ENCODE measurements at regions not wholly inside any gene's neighbourhood (a gene's known extent, or its start where the extent isn't known, plus 50 kb on each side); places are given as distances from the start of the nearest gene placed in this dataset.

DNA sequence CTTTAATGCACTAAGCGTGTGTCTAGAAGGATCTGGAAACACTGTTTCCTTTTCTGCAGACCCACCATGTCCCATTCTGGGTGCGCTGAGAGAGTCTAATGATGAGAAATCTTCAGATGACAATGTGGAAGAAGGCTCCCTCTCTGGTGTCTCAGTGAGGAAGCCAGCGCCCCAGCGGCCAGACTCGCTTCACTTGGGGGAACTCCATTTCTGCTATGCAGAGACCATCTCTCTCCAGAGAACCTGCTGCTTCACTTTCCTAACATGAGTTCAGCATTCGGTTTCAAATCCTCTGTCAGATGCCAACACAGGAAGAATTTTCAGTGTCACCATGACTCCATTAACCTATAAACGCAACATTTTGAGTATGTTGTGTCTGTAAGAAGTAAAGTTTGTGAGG lies 121.8 kb downstream of the SYF2 start:
- TF ChIP-seq RAD21 (conservative IDR thresholded peaks at IDR 0.05) (no peak), EP300 (conservative IDR thresholded peaks at IDR 0.05; ENCODE audit: poor library complexity, severe bottlenecking) (no peak), CTCF (IDR thresholded peaks at IDR 0.05; ENCODE audit: poor library complexity, severe bottlenecking) (no peak), POLR2AphosphoS5 (IDR thresholded peaks at IDR 0.05) (no peak), REST (IDR thresholded peaks at IDR 0.05; ENCODE audit: borderline replicate concordance) (no peak), EZH2 (IDR thresholded peaks at IDR 0.05; ENCODE audit: borderline replicate concordance, insufficient read depth, low read length, poor library complexity, severe bottlenecking) (no peak)
